HEK293 (cell line): ENCODE measurements at regions not wholly inside any gene's neighbourhood (a gene's known extent, or its start where the extent isn't known, plus 50 kb on each side); places are given as distances from the start of the nearest gene placed in this dataset.

Experiments used
- GLIS2 ChIP-seq: fragments of 450-650 bp; formaldehyde crosslinking; IDR thresholded peaks from 2 replicates; pipeline ENCODE4 v1.5.1; 2016; ENCODE audit warnings: missing biosample characterization, missing genetic modification characterization
- KLF7 ChIP-seq: fragments of 450-650 bp; formaldehyde crosslinking; IDR thresholded peaks from 2 replicates; pipeline ENCODE4 v1.5.1; 2016; ENCODE audit warnings: missing biosample characterization, missing genetic modification characterization, borderline replicate concordance
- MYNN ChIP-seq: fragments of 450-650 bp; formaldehyde crosslinking; IDR thresholded peaks from 2 replicates; pipeline ENCODE4 v1.5.1; 2016; ENCODE audit warnings: missing biosample characterization, missing genetic modification characterization, borderline replicate concordance
- MZF1 ChIP-seq: fragments of 450-650 bp; formaldehyde crosslinking; IDR thresholded peaks from 2 replicates; pipeline ENCODE4 v1.5.1; 2017; ENCODE audit warnings: missing biosample characterization, missing genetic modification characterization, borderline replicate concordance
- OSR2 ChIP-seq: fragments of 450-650 bp; formaldehyde crosslinking; IDR thresholded peaks from 2 replicates; pipeline ENCODE4 v1.5.1; 2016; ENCODE audit warnings: missing biosample characterization, missing genetic modification characterization
- WT1 ChIP-seq: fragments of 450-650 bp; formaldehyde crosslinking; IDR thresholded peaks from 2 replicates; pipeline ENCODE4 v1.5.1; 2016; ENCODE audit warnings: missing biosample characterization, missing genetic modification characterization
- ZBTB11 ChIP-seq: fragments of 450-650 bp; formaldehyde crosslinking; conservative IDR thresholded peaks from 2 replicates; pipeline ENCODE4 v1.5.1; 2016; ENCODE audit warnings: low read depth, missing biosample characterization, missing genetic modification characterization
- ZBTB49 ChIP-seq: fragments of 450-650 bp; formaldehyde crosslinking; IDR thresholded peaks from 2 replicates; pipeline ENCODE4 v1.5.1; 2016; ENCODE audit warnings: missing biosample characterization, missing genetic modification characterization, low read depth
- ZNF10 ChIP-seq: fragments of 450-650 bp; formaldehyde crosslinking; IDR thresholded peaks from 2 replicates; pipeline ENCODE4 v1.5.1; 2017; ENCODE audit warnings: missing biosample characterization, missing genetic modification characterization
- ZNF112 ChIP-seq: fragments of 450-650 bp; formaldehyde crosslinking; IDR thresholded peaks from 2 replicates; pipeline ENCODE4 v1.5.0; 2017; ENCODE audit warnings: missing biosample characterization, missing genetic modification characterization
- ZNF157 ChIP-seq: fragments of 450-650 bp; formaldehyde crosslinking; IDR thresholded peaks from 2 replicates; pipeline ENCODE4 v1.5.1; 2016; ENCODE audit warnings: missing biosample characterization, missing genetic modification characterization
- ZNF174 ChIP-seq: fragments of 450-650 bp; formaldehyde crosslinking; IDR thresholded peaks from 2 replicates; pipeline ENCODE4 v1.5.0; 2017; ENCODE audit warnings: missing biosample characterization, mild to moderate bottlenecking, missing genetic modification characterization
- ZNF223 ChIP-seq: fragments of 450-650 bp; formaldehyde crosslinking; IDR thresholded peaks from 2 replicates; pipeline ENCODE4 v1.5.1; 2016; ENCODE audit warnings: missing biosample characterization, missing genetic modification characterization
- ZNF26 ChIP-seq: fragments of 450-650 bp; formaldehyde crosslinking; IDR thresholded peaks from 2 replicates; pipeline ENCODE4 v1.5.1; 2016; ENCODE audit warnings: missing biosample characterization, missing genetic modification characterization
- ZNF292 ChIP-seq: fragments of 450-650 bp; formaldehyde crosslinking; IDR thresholded peaks from 2 replicates; pipeline ENCODE4 v1.5.1; 2016; ENCODE audit warnings: low read depth, missing biosample characterization, missing genetic modification characterization, borderline replicate concordance
- ZNF398 ChIP-seq: fragments of 450-650 bp; formaldehyde crosslinking; IDR thresholded peaks from 2 replicates; pipeline ENCODE4 v1.5.1; 2017; ENCODE audit warnings: missing biosample characterization, missing genetic modification characterization
- ZNF449 ChIP-seq: fragments of 450-650 bp; formaldehyde crosslinking; IDR thresholded peaks from 2 replicates; pipeline ENCODE4 v1.5.1; 2017; ENCODE audit warnings: missing biosample characterization, mild to moderate bottlenecking, missing genetic modification characterization, moderate library complexity
- ZNF518A ChIP-seq: fragments of 450-650 bp; formaldehyde crosslinking; conservative IDR thresholded peaks from 2 replicates; pipeline ENCODE4 v1.5.1; 2016; ENCODE audit warnings: low read depth, missing biosample characterization, missing genetic modification characterization
- ZNF558 ChIP-seq: fragments of 450-650 bp; formaldehyde crosslinking; IDR thresholded peaks from 2 replicates; pipeline ENCODE4 v1.5.1; 2016; ENCODE audit warnings: missing biosample characterization, missing genetic modification characterization
- ZNF560 ChIP-seq: fragments of 450-650 bp; formaldehyde crosslinking; IDR thresholded peaks from 2 replicates; pipeline ENCODE4 v1.5.1; 2017; ENCODE audit warnings: missing biosample characterization, missing genetic modification characterization, borderline replicate concordance
- ZNF623 ChIP-seq: fragments of 450-650 bp; formaldehyde crosslinking; IDR thresholded peaks from 2 replicates; pipeline ENCODE4 v1.5.1; 2016; ENCODE audit warnings: missing biosample characterization, missing genetic modification characterization
- ZNF791 ChIP-seq: fragments of 450-650 bp; formaldehyde crosslinking; IDR thresholded peaks from 2 replicates; pipeline ENCODE4 v1.5.1; 2016; ENCODE audit warnings: missing biosample characterization, missing genetic modification characterization
- ZSCAN30 ChIP-seq: fragments of 450-650 bp; IDR thresholded peaks from 2 replicates; pipeline ENCODE4 v1.5.1; 2018; ENCODE audit warnings: missing biosample characterization, mild to moderate bottlenecking, missing genetic modification characterization, moderate library complexity

- TF ChIP-seq ZNF558 (no peak), ZNF560 (tag by site-specific recombination) (no peak), ZNF223 (tag by site-specific recombination) (no peak), ZNF623 (no peak), GLIS2 (tag by site-specific recombination) (no peak), OSR2 (tag by site-specific recombination) (peak; percentile 50; the same call in 1 of the 2 replicates), MYNN (tag by site-specific recombination) (no peak), ZNF174 (tag by site-specific recombination) (no peak), ZNF398 (tag by site-specific recombination) (0 out of 2 replicates have a peak, but pooled peaks have one; percentile 29), ZBTB49 (no peak), MZF1 (peak; percentile 75), ZNF791 (tag by site-specific recombination) (no peak), ZNF518A (tag by site-specific recombination) (no peak), ZNF112 (tag by site-specific recombination) (no peak), ZNF10 (no peak), WT1 (no peak), ZBTB11 (tag by site-specific recombination) (no peak), KLF7 (tag by site-specific recombination) (no peak), ZSCAN30 (tag by site-specific recombination) (peak; percentile 88), ZNF26 (tag by site-specific recombination) (no peak), ZNF449 (tag by site-specific recombination) (no peak), ZNF157 (tag by site-specific recombination) (no peak), ZNF292 (tag by site-specific recombination) (no peak)
These were observed 334.7 kb downstream of the NR2F1-AS1 start (continued) for GRCh38 chr5:93246090-93246855.
